Psoas muscle (tissue), 7 donors: ENCODE measurements at regions not wholly inside any gene's neighbourhood (a gene's known extent, or its start where the extent isn't known, plus 50 kb on each side); places are given as distances from the start of the nearest gene placed in this dataset.
"Not testable (repeated sequence)": the region's sequence is repeated elsewhere in the genome, so short reads cannot be mapped to it uniquely, and the experiment has no call there.

Experiments
- ATAC-seq, 4 donors: fragments of 200-7000 bp; cut with Tn5 transposase; one replicate each; pipeline ENCODE4 v1.9.1; 2020; ENCODE audit warnings: moderate library complexity in 3 of 4, mild to moderate bottlenecking in 2 of 4
- DNase-seq, 2 donors: peaks; one replicate each; pipeline ENCODE4 v3.0.0-alpha.2; 2020
- H3K27ac ChIP-seq: fragments of 200-600 bp; one replicate; pipeline ENCODE4 v1.8.0; 2022
- H3K27me3 ChIP-seq, 3 donors: fragments of 200-600 bp in 1 of 3; one replicate each; pipeline versions ENCODE4 v1.6.1 to v1.8.0; 2013 to 2022; ENCODE audit warnings: low read length in 2 of 3, mild to moderate bottlenecking in 2 of 3, moderate library complexity in 1 of 3; ENCODE audit not compliant: insufficient read depth in 3 of 3
- H3K36me3 ChIP-seq, 2 donors: fragments of 200-600 bp in 1 of 2; one replicate each; pipeline versions ENCODE4 v1.6.1 to v1.8.0; 2013 to 2022; ENCODE audit warnings: low read depth in 1 of 2, mild to moderate bottlenecking in 1 of 2, moderate library complexity in 1 of 2; ENCODE audit not compliant: insufficient read depth in 1 of 2
- H3K4me1 ChIP-seq: fragments of 200-600 bp; one replicate; pipeline ENCODE4 v1.8.0; 2022
- H3K4me3 ChIP-seq: fragments of 200-600 bp; one replicate; pipeline ENCODE4 v1.8.0; 2022; ENCODE audit warnings: mild to moderate bottlenecking
- H3K9me3 ChIP-seq: fragments of 200-600 bp; one replicate; pipeline ENCODE4 v1.8.0; 2022
- WGBS, 3 donors: extraction: QIAGEN DNeasy Blood & Tissue Kit; methylation state at CpG; one replicate each; pipeline versions ENCODE4 v1.1.6 to v1.1.7; 2013; 5-methylcytosine and 5-hydroxymethylcytosine counted together
- intact Hi-C, 2 donors: fragments of 100-400 bp; cut with DNase I; formaldehyde crosslinking; loops; one replicate each; pipeline versions ENCODE4 v1.11.0 to v1.14.2; 2022
- TF ChIP-seq, protein P1 (sequence below): fragments of 200-600 bp; IDR thresholded peaks from one replicate; pipeline ENCODE4 v1.8.0; 2022; ENCODE audit warnings: antibody characterized with exemption
- donor health status: healthy with polysubstance abuse.
- donor health status: DM: no; HTN: no; CAD: no; lungs with moderate emphysema.
- donor health status: Bipolar disorder and iron deficiency.
- donor health status: healthy.
- donor health status: DM: yes; HTN: yes; CAD: no.
- donor health status: DM: no; HTN: no; CAD: no.
- donor health status: DM: yes; HTN: yes; CAD: no.

GRCh38 chr7:6882321-6882721 lies 56.2 kb upstream of the CCZ1B start:
- DNase-seq, ATAC-seq, H3K4me1 ChIP-seq, H3K27ac ChIP-seq, H3K27me3 ChIP-seq, H3K4me3 ChIP-seq, intact Hi-C loops, H3K36me3 ChIP-seq, H3K9me3 ChIP-seq: not testable (repeated sequence)
- 52 to 57% (median 54%) methylated on average over 8 of the region's 8 CpGs for WGBS, 3 donors

GRCh38 chr7:6883756-6884155 lies 57.7 kb upstream of the CCZ1B start:
- intact Hi-C loops, H3K27ac ChIP-seq, H3K27me3 ChIP-seq, ATAC-seq, H3K4me3 ChIP-seq, H3K9me3 ChIP-seq, H3K4me1 ChIP-seq, DNase-seq, H3K36me3 ChIP-seq: not testable (repeated sequence)
- 85 to 88% (median 86%) methylated on average over 10 of the region's 10 CpGs for WGBS, 3 donors

DNA sequence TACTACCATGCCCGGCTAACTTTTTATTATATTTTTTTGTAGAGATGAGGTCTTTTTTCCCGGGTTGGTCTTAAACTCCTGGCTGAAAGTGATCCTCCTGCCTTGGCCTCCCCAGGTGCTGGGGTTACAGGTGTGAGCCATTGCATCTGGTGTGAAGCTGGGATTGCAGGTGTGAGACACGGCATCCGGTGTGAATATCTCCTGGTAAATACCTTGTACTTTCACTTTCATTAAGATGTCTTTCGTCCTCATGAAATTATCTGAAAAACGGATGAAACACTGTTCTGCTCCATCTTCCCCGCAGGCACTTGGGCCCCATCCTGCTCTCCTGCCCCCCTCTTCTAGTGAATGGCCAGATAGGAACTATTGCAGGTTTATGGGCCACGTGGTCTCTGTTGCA lies 60.1 kb upstream of the CCZ1B start:
- no peak for ATAC-seq
- TF ChIP-seq, protein P1, sequence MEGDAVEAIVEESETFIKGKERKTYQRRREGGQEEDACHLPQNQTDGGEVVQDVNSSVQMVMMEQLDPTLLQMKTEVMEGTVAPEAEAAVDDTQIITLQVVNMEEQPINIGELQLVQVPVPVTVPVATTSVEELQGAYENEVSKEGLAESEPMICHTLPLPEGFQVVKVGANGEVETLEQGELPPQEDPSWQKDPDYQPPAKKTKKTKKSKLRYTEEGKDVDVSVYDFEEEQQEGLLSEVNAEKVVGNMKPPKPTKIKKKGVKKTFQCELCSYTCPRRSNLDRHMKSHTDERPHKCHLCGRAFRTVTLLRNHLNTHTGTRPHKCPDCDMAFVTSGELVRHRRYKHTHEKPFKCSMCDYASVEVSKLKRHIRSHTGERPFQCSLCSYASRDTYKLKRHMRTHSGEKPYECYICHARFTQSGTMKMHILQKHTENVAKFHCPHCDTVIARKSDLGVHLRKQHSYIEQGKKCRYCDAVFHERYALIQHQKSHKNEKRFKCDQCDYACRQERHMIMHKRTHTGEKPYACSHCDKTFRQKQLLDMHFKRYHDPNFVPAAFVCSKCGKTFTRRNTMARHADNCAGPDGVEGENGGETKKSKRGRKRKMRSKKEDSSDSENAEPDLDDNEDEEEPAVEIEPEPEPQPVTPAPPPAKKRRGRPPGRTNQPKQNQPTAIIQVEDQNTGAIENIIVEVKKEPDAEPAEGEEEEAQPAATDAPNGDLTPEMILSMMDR: no peak

DNA sequence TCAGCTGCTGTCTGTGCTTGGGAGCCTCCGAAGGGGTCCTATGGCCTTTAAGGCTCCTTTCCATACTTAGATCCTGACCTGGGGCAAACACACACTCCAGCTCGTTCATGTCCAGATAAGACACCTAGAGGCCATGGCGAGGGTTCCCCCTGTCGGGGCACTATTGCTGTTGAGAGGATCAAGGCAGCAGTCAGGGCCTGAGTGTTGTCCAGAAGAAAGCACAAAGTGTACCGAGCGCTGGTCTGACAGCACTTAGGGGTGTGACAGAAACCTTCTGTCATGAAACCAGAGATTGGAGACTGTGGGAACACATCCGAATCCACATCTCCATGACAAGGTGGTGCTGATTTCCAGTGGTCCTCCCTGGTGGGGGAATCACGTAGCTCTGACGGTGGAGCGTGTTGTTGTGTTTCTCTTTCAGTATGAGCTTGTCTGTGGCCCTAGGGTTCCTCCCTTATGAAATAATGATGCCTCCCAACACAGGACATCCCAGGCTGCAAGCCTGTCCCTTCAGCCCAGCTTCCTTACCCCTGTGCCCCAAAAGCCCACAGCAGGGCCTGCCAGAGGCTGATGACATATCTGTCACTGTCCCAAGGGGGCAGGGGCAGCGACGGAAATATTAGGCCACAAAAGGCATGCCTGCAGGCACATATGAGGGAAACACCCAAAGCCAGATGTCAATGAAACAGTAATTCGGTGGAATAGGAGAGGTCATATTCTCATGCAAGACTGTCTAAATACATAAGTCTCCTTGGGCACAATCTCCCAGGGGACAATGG lies 62.4 kb upstream of the CCZ1B start:
- 52 to 66% (median 56%) methylated on average over 13 of the region's 13 CpGs for WGBS, 3 donors
- DNase-seq, H3K27ac ChIP-seq, H3K36me3 ChIP-seq, H3K4me3 ChIP-seq, H3K9me3 ChIP-seq, H3K4me1 ChIP-seq, intact Hi-C loops, H3K27me3 ChIP-seq, ATAC-seq: not testable (repeated sequence)

More for the DNA sequence above, 60.1 kb upstream of the CCZ1B start:
- Histone ChIP-seq H3K36me3 (no peaks in the 10 kb centered on the region), H3K27me3 (peaks cover 0 to 2% (median 0%) of the 10 kb centered on the region in 3 donors), H3K4me3 (no peak overlapping the region), H3K9me3 (no peaks in the 10 kb centered on the region), H3K4me1 (no peaks in the 10 kb centered on the region), H3K27ac (no peak overlapping the region)
- DNase-seq: no peak
- WGBS, 3 donors: 85% methylated on average over 8 of the region's 8 CpGs
- intact Hi-C loops: no loop called here

DNA sequence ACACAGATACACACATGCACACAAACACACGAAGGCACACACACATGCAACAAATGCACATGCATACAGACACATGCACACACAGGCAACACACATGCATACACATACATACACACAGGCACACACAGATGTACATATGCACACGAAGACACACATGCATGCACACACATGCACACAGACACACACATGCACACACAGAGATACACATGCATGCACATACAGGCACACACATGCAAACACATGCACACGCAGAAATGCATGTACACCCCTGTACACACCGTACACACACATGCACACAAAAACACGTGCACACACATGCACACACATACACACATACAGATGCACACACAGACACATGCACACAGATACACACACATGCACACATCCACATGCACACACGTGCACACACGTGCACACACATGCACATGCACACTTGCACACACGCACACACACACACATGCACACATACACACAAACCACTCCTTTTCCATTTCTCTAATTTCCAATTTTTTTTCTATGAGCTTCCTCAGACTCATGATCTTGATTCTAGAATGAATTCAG lies 63.3 kb upstream of the CCZ1B start:
- 87 to 93% (median 91%) methylated on average over 8 of the region's 8 CpGs for WGBS, 3 donors
- no peak for ATAC-seq
- TF ChIP-seq, protein P1: no peak

DNA sequence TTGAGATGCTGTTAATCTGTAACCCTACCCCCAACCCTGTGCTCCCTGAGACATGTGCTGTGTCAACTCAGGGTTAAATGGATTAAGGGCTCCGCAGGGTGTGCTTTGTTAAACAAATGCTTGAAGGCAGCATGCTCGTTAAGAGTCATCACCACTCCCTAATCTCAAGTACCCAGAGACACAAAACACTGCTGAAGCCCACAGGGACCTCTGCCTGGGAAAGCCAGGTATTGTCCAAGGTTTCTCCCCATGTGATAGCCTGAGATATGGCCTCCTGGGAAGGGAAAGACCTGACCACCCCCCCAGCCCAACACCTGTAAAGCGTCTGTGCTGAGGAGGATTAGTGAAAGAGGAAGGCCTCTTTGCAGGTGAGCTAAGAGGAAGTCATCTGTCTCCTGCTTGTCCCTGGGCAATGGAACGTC lies 76.0 kb upstream of the CCZ1B start:
- H3K9me3 ChIP-seq, H3K4me1 ChIP-seq, H3K36me3 ChIP-seq, H3K27me3 ChIP-seq, ATAC-seq, DNase-seq, H3K4me3 ChIP-seq, H3K27ac ChIP-seq, intact Hi-C loops: not testable (repeated sequence)
- WGBS, 3 donors: 27 to 44% (median 37%) methylated on average over 4 of the region's 4 CpGs

More for the DNA sequence above, 63.3 kb upstream of the CCZ1B start:
- DNase-seq: no peak
- Histone ChIP-seq H3K27me3 (peaks cover 0 to 2% (median 0%) of the 10 kb centered on the region in 3 donors), H3K4me3 (no peak overlapping the region), H3K4me1 (no peaks in the 10 kb centered on the region), H3K36me3 (no peaks in the 10 kb centered on the region), H3K27ac (no peak overlapping the region), H3K9me3 (no peaks in the 10 kb centered on the region)
- intact Hi-C loops: no loop called here

- WGBS, 3 donors: 49 to 60% (median 54%) methylated on average over 6 to 7 of the region's 7 CpGs
- H3K9me3 ChIP-seq, DNase-seq, H3K4me3 ChIP-seq, H3K4me1 ChIP-seq, H3K27ac ChIP-seq, H3K36me3 ChIP-seq, ATAC-seq, H3K27me3 ChIP-seq, intact Hi-C loops: not testable (repeated sequence)
Measured at GRCh38 chr7:6903289-6903688, 77.2 kb upstream of the CCZ1B start.

DNA sequence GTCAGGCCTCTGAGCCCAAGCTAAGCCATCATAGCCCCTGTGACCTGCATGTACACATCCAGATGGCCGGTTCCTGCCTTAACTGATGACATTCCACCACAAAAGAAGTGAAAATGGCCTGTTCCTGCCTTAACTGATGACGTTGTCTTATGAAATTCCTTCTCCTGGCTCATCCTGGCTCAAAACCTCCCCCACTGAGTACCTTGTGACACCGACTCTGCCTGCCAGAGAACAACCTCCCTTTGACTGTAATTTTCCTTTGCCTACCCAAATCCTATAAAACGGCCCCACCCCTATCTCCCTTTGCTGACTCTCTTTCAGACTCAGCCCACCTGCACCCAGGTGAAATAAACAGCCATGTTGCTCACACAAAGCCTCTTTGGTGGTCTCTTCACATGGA lies 77.7 kb upstream of the CCZ1B start:
- H3K4me1 ChIP-seq, H3K27ac ChIP-seq, H3K36me3 ChIP-seq, H3K4me3 ChIP-seq, ATAC-seq, H3K9me3 ChIP-seq, DNase-seq, H3K27me3 ChIP-seq, intact Hi-C loops: not testable (repeated sequence)
- 57 to 79% (median 62%) methylated on average over 3 to 4 of the region's 4 CpGs for WGBS, 3 donors
